K562 (cell line): ENCODE measurements at regions not wholly inside any gene's neighbourhood (a gene's known extent, or its start where the extent isn't known, plus 50 kb on each side); places are given as distances from the start of the nearest gene placed in this dataset.

Source experiments
- ATAC-seq: fragments of 200-7000 bp; cut with Tn5 transposase; 3 replicates; pipeline ENCODE4 v1.9.1; 2020; ENCODE audit warnings: moderate library complexity
- BruUV-seq: library from RNA; stranded (reverse); fragments of 400-500 nt; replicated peaks from 2 replicates; lab custom pipeline; 2021; lab: Mats Ljungman, UMichigan
- CTCF ChIA-PET: fragments of 300-600 bp; formaldehyde crosslinking; extraction: SDS; loops from one replicate; lab custom pipeline; 2021; ENCODE audit warnings: low intra/inter-chr PET ratio; lab: Yijun Ruan, JAX
- POLR2A ChIA-PET: fragments of 300-600, 350-650 bp; sonication (Branson Sonifier 250); formaldehyde crosslinking; extraction: SDS; loops from one replicate; lab custom pipeline; 2021; ENCODE audit warnings: antibody characterized with exemption, inconsistent platforms; lab: Yijun Ruan, JAX
- DNase-seq, 4 experiments: peaks; one replicate each; pipeline versions ENCODE4 v3.0.0 to v3.0.0-alpha.2; 2011 to 2018; ENCODE audit warnings: low spot score in 3 of 4, mixed read lengths in 3 of 4; ENCODE audit errors: extremely low read depth in 1 of 4
- FAIRE-seq: peaks from 2 replicates; lab custom pipeline; 2011; peaks lifted over from hg19 to GRCh38; lab: Jason Lieb, UNC
- H2AFZ ChIP-seq: 2 replicates; pipeline ENCODE4 v1.6.0; 2011; ENCODE audit warnings: low read depth, low read length, control low read depth, inconsistent platforms
- H3K27ac ChIP-seq: fragments of 200-600 bp; 3 replicates; pipeline ENCODE4 v1.8.0; 2011; ENCODE audit warnings: low read depth, mild to moderate bottlenecking, control low read depth, inconsistent platforms, low read length, moderate library complexity, mixed read lengths; ENCODE audit errors: extremely low read depth
- H3K27me3 ChIP-seq, 2 experiments: fragments of 300-600 bp in 1 of 2; 2 replicates in 1 of 2; 3 replicates in 1 of 2; pipeline versions ENCODE4 v1.6.0 to v1.8.0; 2011; ENCODE audit warnings: inconsistent platforms in 2 of 2, low read length in 2 of 2, mild to moderate bottlenecking in 1 of 2, mixed read lengths in 1 of 2, moderate library complexity in 1 of 2; ENCODE audit not compliant: control insufficient read depth in 2 of 2, insufficient read depth in 2 of 2
- H3K36me3 ChIP-seq: fragments of 300-600 bp; 3 replicates; pipeline ENCODE4 v1.8.0; 2011; ENCODE audit warnings: mild to moderate bottlenecking, low read length, inconsistent platforms; ENCODE audit not compliant: control insufficient read depth, insufficient read depth
- H3K4me1 ChIP-seq, 2 experiments: fragments of 200-600 bp in 1 of 2; replicated peaks in 1 of 2; 2 replicates in 1 of 2; 3 replicates in 1 of 2; pipeline versions ENCODE4 v1.5.1 to v1.8.0; 2011; ENCODE audit warnings: inconsistent platforms in 2 of 2, low read length in 2 of 2, mild to moderate bottlenecking in 1 of 2, mixed read lengths in 1 of 2, moderate library complexity in 1 of 2; ENCODE audit not compliant: control insufficient read depth in 2 of 2, insufficient read depth in 2 of 2
- H3K4me2 ChIP-seq: 2 replicates; pipeline ENCODE4 v1.6.1; 2011; ENCODE audit warnings: low read length, control low read depth, inconsistent platforms, mixed read lengths; ENCODE audit not compliant: insufficient read depth
- H3K4me3 ChIP-seq: fragments of 200-600 bp; sonication (generic), shearing (Covaris generic); 2 replicates; pipeline ENCODE4 v1.5.1; 2016; ENCODE audit warnings: control low read depth, inconsistent platforms
- H3K79me2 ChIP-seq: fragments of 200-600 bp; 3 replicates; pipeline ENCODE4 v1.8.0; 2011; ENCODE audit warnings: low read length, inconsistent platforms; ENCODE audit not compliant: control insufficient read depth, insufficient read depth
- H3K9ac ChIP-seq, 2 experiments: 2 replicates each; pipeline versions ENCODE4 v1.6.0 to v1.6.1; 2011; ENCODE audit warnings: low read depth in 2 of 2, low read length in 2 of 2, control low read depth in 1 of 2, inconsistent platforms in 1 of 2, mild to moderate bottlenecking in 1 of 2, mixed read lengths in 1 of 2; ENCODE audit not compliant: insufficient read depth in 1 of 2
- H3K9me1 ChIP-seq: one replicate; pipeline ENCODE4 v1.6.0; 2011; ENCODE audit warnings: inconsistent platforms, mild to moderate bottlenecking, low read length, moderate library complexity; ENCODE audit not compliant: control insufficient read depth, insufficient read depth
- H3K9me3 ChIP-seq: replicated peaks from 2 replicates; pipeline ENCODE4 v1.5.1; 2011; ENCODE audit warnings: low read depth, low read length, inconsistent platforms; ENCODE audit not compliant: control insufficient read depth, insufficient read depth
- H4K20me1 ChIP-seq: replicated peaks from 2 replicates; pipeline ENCODE4 v1.6.1; 2011; ENCODE audit warnings: low read length, inconsistent platforms, mixed read lengths; ENCODE audit not compliant: control insufficient read depth, insufficient read depth
- HSF4 ChIP-seq: fragments of 250-450 bp; sonication (Bioruptor Pico); IDR thresholded peaks from 2 replicates; pipeline ENCODE4 v2.1.2; 2022; ENCODE audit warnings: mild to moderate bottlenecking, moderate library complexity, borderline replicate concordance
- MLLT1 ChIP-seq, 2 experiments: fragments of 450-650 bp; IDR thresholded peaks; 2 replicates each; pipeline ENCODE4 v1.6.1; 2016
- RBM25 ChIP-seq: fragments of 200-400 bp; formaldehyde crosslinking; IDR thresholded peaks from 2 replicates; pipeline ENCODE4 v1.6.1; 2018; ENCODE audit warnings: low read length, low read depth, moderate library complexity; ENCODE audit not compliant: severe bottlenecking
- ZFP91 ChIP-seq: sonication (generic); formaldehyde crosslinking; IDR thresholded peaks from 2 replicates; pipeline ENCODE4 v1.8.0; 2022; ENCODE audit warnings: mild to moderate bottlenecking, missing genetic modification reagents
- ZNF133 ChIP-seq: fragments of 250-450 bp; sonication (Bioruptor Pico); IDR thresholded peaks from 2 replicates; pipeline ENCODE4 v1.4.0; 2020; ENCODE audit warnings: mild to moderate bottlenecking
- ZNF507 ChIP-seq: conservative IDR thresholded peaks from 2 replicates; pipeline ENCODE4 v1.6.1; 2017; ENCODE audit warnings: missing genetic modification characterization, missing compliant biosample characterization
- WGBS: fragments of 100-300 bp; shearing (Covaris generic); methylation state at CpG from one replicate; pipeline ENCODE4 v1.1.6; 2016; ENCODE audit warnings: low coverage, mixed read lengths; ENCODE audit not compliant: insufficient coverage; ENCODE audit errors: missing lambda C conversion rate; 5-methylcytosine and 5-hydroxymethylcytosine counted together
- in situ Hi-C: fragments of 300-500 bp; cut with MboI; formaldehyde crosslinking; loops from 4 replicates; pipeline ENCODE4 v1.15.0; 2018; ENCODE audit warnings: inconsistent platforms, mixed read lengths
- intact Hi-C: fragments of 100-400 bp; cut with micrococcal nuclease; formaldehyde crosslinking; loops from 2 replicates; pipeline ENCODE4 v1.14.2; 2022

GRCh38 chr18:65955747-65956146 lies 204.9 kb downstream of the CDH7 start:
- no TSS peak for BruUV-seq
- H3K9me1 ChIP-seq: no peaks in the 10 kb centered on the region
- H3K4me2 ChIP-seq: no peak overlapping the region
- H3K27me3 ChIP-seq: no peaks in the 10 kb centered on the region
- no peak for DNase-seq
- H3K36me3 ChIP-seq: no peaks in the 10 kb centered on the region
- in situ Hi-C loops: no loop called here
- intact Hi-C loops: no loop called here
- H3K79me2 ChIP-seq: no peaks in the 10 kb centered on the region
- no peak overlapping the region for H3K27ac ChIP-seq
- no peak overlapping the region for H3K4me3 ChIP-seq
- H2AFZ ChIP-seq: no peak overlapping the region
- no peaks in the 10 kb centered on the region for H3K9me3 ChIP-seq
- no peak for FAIRE-seq
- no peak for TF ChIP-seq RBM25
- TF ChIP-seq HSF4 (CRISPR knock-in tag): no peak
- no peak for TF ChIP-seq ZFP91
- H4K20me1 ChIP-seq: no peaks in the 10 kb centered on the region
- no peak overlapping the region for H3K9ac ChIP-seq
- WGBS: 3% methylated on average over 4 of the region's 4 CpGs
- no peak for ATAC-seq
- H3K4me1 ChIP-seq: no peaks in the 10 kb centered on the region
- POLR2A ChIA-PET: no interaction called here
- CTCF ChIA-PET: no interaction called here

DNA sequence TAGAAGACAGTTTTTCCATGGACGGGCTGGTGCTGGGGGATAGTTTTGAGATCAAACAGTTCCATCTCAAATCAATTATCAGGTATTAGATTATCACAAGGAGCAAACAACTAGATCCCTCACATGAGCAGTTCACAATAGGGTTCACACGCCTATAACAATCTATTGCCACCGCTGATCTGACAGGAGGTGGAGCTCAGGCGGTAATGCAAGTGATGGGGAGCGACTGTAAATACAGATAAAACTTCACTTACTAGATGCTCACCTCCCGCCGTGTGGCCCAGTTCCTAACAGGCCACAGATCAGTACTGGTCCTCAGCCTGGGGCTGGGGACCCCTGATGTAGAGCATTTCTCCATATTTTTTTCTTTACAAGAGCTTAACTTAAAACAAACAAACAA lies 203.6 kb downstream of the CDH7 start:
- no TSS peak for BruUV-seq
- Histone ChIP-seq H3K4me3 (no peak overlapping the region), H3K27me3 (no peaks in the 10 kb centered on the region), H3K27ac (no peak overlapping the region), H3K4me1 (no peaks in the 10 kb centered on the region), H3K79me2 (no peaks in the 10 kb centered on the region), H4K20me1 (no peaks in the 10 kb centered on the region), H3K9ac (no peak overlapping the region), H2AFZ (no peak overlapping the region), H3K4me2 (no peak overlapping the region), H3K9me3 (no peaks in the 10 kb centered on the region), H3K36me3 (no peaks in the 10 kb centered on the region), H3K9me1 (no peaks in the 10 kb centered on the region)
- ChIA-PET POLR2A (no interaction called here), CTCF (no interaction called here)
- no peak for TF ChIP-seq ZNF507 (tag)
- TF ChIP-seq MLLT1 (IDR thresholded peaks at IDR 0.05): no peak
- no peak for TF ChIP-seq ZNF133 (CRISPR knock-in tag)
- WGBS: 2% methylated on average over 7 of the region's 7 CpGs
- in situ Hi-C loops: no loop called here
- ATAC-seq (no peak), FAIRE-seq (no peak), DNase-seq (no peak)
- intact Hi-C loops: no loop called here
